Head of caudate nucleus (tissue), 42 donors: ENCODE measurements at regions not wholly inside any gene's neighbourhood (a gene's known extent, or its start where the extent isn't known, plus 50 kb on each side); places are given as distances from the start of the nearest gene placed in this dataset.

ENCODE experiments used
- DNase-seq, 42 donors: peaks; one replicate each; pipeline versions ENCODE4 v3.0.0 to v3.0.0-alpha.2; 2020 to 2021; ENCODE audit warnings: mixed read lengths in 7 of 42
- intact Hi-C: fragments of 100-400 bp; cut with DNase I; formaldehyde crosslinking; loops from one replicate; pipeline ENCODE4 v1.15.0; 2022

GRCh38 chr21:16751695-16752474, 761.0 kb upstream of the CXADR start:
- DNase-seq, result peak in 2 of 42 donors; percentile 4 to 38
- intact Hi-C loops, result no loop called here

- intact Hi-C loops, result no loop called here
- DNase-seq, result no peak
These were observed 760.4 kb upstream of the CXADR start for GRCh38 chr21:16752475-16752857.

GRCh38 chr21:16755061-16755460, 757.8 kb upstream of the CXADR start:
- intact Hi-C loops, result no loop called here
- no peak for DNase-seq

GRCh38 chr21:16767201-16767600, 745.6 kb upstream of the CXADR start:
- intact Hi-C loops, result no loop called here
- DNase-seq, result no peak

- intact Hi-C loops, result no loop called here
- DNase-seq, result no peak
These were observed 744.7 kb upstream of the CXADR start for GRCh38 chr21:16768096-16768495.

- intact Hi-C loops, result no loop called here
- DNase-seq, result no peak
These were observed 742.6 kb upstream of the CXADR start for GRCh38 chr21:16770266-16770665.

- DNase-seq, result no peak
- intact Hi-C loops, result no loop called here
These were observed 739.6 kb upstream of the CXADR start for GRCh38 chr21:16773206-16773605.

- peak in 41 of 42 donors; percentile 12 to 77 (median 49) for DNase-seq
These were observed 737.8 kb upstream of the CXADR start for GRCh38 chr21:16775076-16775475.

GRCh38 chr21:16777041-16777720, 735.7 kb upstream of the CXADR start:
- no peak for DNase-seq
- intact Hi-C loops, result no loop called here

More at GRCh38 chr21:16775076-16775475, 737.8 kb upstream of the CXADR start:
- intact Hi-C loops, result no loop called here

GRCh38 chr21:16788584-16788983, 724.3 kb upstream of the CXADR start:
- no peak for DNase-seq
- intact Hi-C loops, result no loop called here

- DNase-seq, result no peak
- intact Hi-C loops, result no loop called here
These were observed 723.2 kb upstream of the CXADR start for GRCh38 chr21:16789636-16790035.

GRCh38 chr21:16792101-16792500, 720.7 kb upstream of the CXADR start:
- intact Hi-C loops, result no loop called here
- DNase-seq, result peak in 22 of 42 donors; percentile 2 to 61 (median 19)

GRCh38 chr21:16794950-16795349, 717.9 kb upstream of the CXADR start:
- intact Hi-C loops, result no loop called here
- peak in 1 of 42 donors; percentile 37 for DNase-seq

- DNase-seq, result no peak
- intact Hi-C loops, result no loop called here
These were observed 716.1 kb upstream of the CXADR start for GRCh38 chr21:16796776-16797175.

GRCh38 chr21:16797540-16797939, 715.3 kb upstream of the CXADR start:
- intact Hi-C loops, result no loop called here
- DNase-seq, result peak in 25 of 42 donors; percentile 4 to 66 (median 35)

- intact Hi-C loops, result no loop called here
- no peak for DNase-seq
These were observed 714.9 kb upstream of the CXADR start for GRCh38 chr21:16797966-16798365.

- no peak for DNase-seq
- intact Hi-C loops, result no loop called here
These were observed 712.1 kb upstream of the CXADR start for GRCh38 chr21:16800536-16801275.

GRCh38 chr21:16811011-16811410, 701.8 kb upstream of the CXADR start:
- intact Hi-C loops, result no loop called here
- no peak for DNase-seq

GRCh38 chr21:16811970-16812369, 700.9 kb upstream of the CXADR start:
- DNase-seq, result no peak
- intact Hi-C loops, result no loop called here

- intact Hi-C loops, result no loop called here
- DNase-seq, result no peak
These were observed 697.6 kb upstream of the CXADR start for GRCh38 chr21:16815243-16815642.
